ENCODE measurements at regions not wholly inside any gene's neighbourhood (a gene's known extent, or its start where the extent isn't known, plus 50 kb on each side); places are given as distances from the start of the nearest gene placed in this dataset.

DNA sequence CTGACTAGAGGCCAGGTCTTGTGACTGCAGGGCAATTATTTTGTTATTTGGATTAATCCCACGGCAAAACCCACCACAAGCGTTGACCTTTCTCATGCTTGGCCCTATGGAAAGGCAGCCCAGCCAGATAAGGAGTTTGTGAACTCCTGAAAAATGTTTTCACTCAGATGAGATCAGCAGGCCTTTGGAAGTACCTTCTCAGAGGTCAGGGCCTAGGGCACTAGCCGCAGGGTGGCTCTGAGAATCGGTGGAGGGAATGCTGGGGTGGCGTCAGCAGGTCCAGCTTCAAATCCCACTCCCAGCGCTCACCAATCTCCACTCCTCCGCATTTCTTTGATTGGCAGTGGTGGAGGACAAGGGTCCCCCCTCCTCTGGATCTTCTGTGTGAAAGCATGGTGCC is 194.4 kb downstream of the GADD45G start:
- POLR2A ChIA-PET = no interaction called here
- Histone ChIP-seq H3K4me1 (ENCODE audit: control insufficient read depth in 1 of 2, insufficient read depth in 2 of 2, low read depth in 1 of 2, low read length in 1 of 2) (peaks cover 0 to 40% of the 10 kb centered on the region in 2 experiments; a peak in 1 of 4 replicates), H2AFZ (ENCODE audit: low read depth) (no peak overlapping the region), H3K27ac (ENCODE audit: low read depth in 2 of 2, low read length in 1 of 2) (no peak overlapping the region), H3K36me3 (replicated peaks in 1 of 2; ENCODE audit: control insufficient read depth in 1 of 2, insufficient read depth in 2 of 2, low read length in 1 of 2) (no peaks in the 10 kb centered on the region), H3K27me3 (ENCODE audit: insufficient read depth) (no peaks in the 10 kb centered on the region), H3K9ac (no peak overlapping the region), H3K9me2 (no peaks in the 10 kb centered on the region), H3K4me3 (ENCODE audit: low read depth in 2 of 2, low read length in 1 of 2) (no peak overlapping the region), H3F3A (replicated peaks; ENCODE audit: insufficient read depth) (no peaks in the 10 kb centered on the region), H3K9me3 (no peaks in the 10 kb centered on the region), H3K4me2 (no peak overlapping the region), H3K79me2 (ENCODE audit: insufficient read depth) (no peaks in the 10 kb centered on the region), H4K20me1 (ENCODE audit: insufficient read depth) (no peaks in the 10 kb centered on the region)
- 42% methylated on average over 7 of the region's 7 CpGs for WGBS (ENCODE audit: low lambda C conversion rate)
- no peak for TF ChIP-seq JUND (IDR thresholded peaks at IDR 0.05)
- no peak for TF ChIP-seq EZH2phosphoT487 (IDR thresholded peaks at IDR 0.05; ENCODE audit: borderline replicate concordance, low read depth)
- TF ChIP-seq, protein P1, sequence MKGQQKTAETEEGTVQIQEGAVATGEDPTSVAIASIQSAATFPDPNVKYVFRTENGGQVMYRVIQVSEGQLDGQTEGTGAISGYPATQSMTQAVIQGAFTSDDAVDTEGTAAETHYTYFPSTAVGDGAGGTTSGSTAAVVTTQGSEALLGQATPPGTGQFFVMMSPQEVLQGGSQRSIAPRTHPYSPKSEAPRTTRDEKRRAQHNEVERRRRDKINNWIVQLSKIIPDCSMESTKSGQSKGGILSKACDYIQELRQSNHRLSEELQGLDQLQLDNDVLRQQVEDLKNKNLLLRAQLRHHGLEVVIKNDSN (IDR thresholded peaks at IDR 0.05; ENCODE audit: borderline replicate concordance, low read depth) = no peak
- TF ChIP-seq, protein P2, sequence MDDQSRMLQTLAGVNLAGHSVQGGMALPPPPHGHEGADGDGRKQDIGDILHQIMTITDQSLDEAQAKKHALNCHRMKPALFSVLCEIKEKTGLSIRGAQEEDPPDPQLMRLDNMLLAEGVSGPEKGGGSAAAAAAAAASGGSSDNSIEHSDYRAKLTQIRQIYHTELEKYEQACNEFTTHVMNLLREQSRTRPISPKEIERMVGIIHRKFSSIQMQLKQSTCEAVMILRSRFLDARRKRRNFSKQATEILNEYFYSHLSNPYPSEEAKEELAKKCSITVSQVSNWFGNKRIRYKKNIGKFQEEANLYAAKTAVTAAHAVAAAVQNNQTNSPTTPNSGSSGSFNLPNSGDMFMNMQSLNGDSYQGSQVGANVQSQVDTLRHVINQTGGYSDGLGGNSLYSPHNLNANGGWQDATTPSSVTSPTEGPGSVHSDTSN (IDR thresholded peaks at IDR 0.05) = no peak
- TF ChIP-seq FOXM1 (IDR thresholded peaks at IDR 0.05; ENCODE audit: low read depth) = no peak
- TF ChIP-seq, protein P3, sequence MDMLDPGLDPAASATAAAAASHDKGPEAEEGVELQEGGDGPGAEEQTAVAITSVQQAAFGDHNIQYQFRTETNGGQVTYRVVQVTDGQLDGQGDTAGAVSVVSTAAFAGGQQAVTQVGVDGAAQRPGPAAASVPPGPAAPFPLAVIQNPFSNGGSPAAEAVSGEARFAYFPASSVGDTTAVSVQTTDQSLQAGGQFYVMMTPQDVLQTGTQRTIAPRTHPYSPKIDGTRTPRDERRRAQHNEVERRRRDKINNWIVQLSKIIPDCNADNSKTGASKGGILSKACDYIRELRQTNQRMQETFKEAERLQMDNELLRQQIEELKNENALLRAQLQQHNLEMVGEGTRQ (IDR thresholded peaks at IDR 0.05; ENCODE audit: borderline replicate concordance, low read depth, low read length) = no peak
- TF ChIP-seq TAF1 (IDR thresholded peaks at IDR 0.05; ENCODE audit: borderline replicate concordance, low read depth, low read length) = no peak
- TF ChIP-seq RAD21 (IDR thresholded peaks at IDR 0.05; ENCODE audit: low read length) = no peak
- CTCF ChIA-PET = interaction anchor here (1.1 to 2.6 kb wide), 4 partner anchors 12 to 196 kb away, joined by 3 to 11 read pairs (median 6); no protein-coding TSS in a partner anchor
- no peak for DNase-seq

DNA sequence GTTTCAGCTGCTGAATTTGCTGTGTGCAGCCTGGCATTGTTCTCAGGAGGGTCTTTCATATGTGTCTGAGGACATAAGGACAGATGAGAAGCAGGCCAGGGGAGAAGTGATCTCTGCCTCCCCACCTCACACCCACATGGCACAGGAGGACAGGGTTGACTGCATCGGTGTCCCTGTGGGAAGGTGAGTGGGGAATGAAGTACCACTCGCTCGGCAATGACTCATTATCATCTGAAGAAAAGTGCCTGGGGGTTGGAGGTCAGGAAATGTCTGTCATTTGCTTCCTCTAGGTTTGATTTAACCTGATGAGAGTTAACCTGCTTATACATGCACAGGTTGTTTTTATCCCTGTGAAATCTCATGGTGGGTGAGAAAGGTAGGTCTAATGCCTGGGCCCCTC is 195.0 kb downstream of the GADD45G start:
- no peak overlapping the region for H3K4me3 ChIP-seq (ENCODE audit: low read depth in 2 of 2, low read length in 1 of 2)
- no peaks in the 10 kb centered on the region for H3K36me3 ChIP-seq (replicated peaks in 1 of 2; ENCODE audit: control insufficient read depth in 1 of 2, insufficient read depth in 2 of 2, low read length in 1 of 2)
- H3K79me2 ChIP-seq (ENCODE audit: insufficient read depth) = no peaks in the 10 kb centered on the region
- H3K9ac ChIP-seq = no peak overlapping the region
- H3K4me2 ChIP-seq = no peak overlapping the region
- TF ChIP-seq RFX5 (IDR thresholded peaks at IDR 0.05; ENCODE audit: low read length) = no peak
- no peak for TF ChIP-seq TEAD4 (IDR thresholded peaks at IDR 0.05; ENCODE audit: borderline replicate concordance, insufficient read depth)
- no peak for TF ChIP-seq POLR2AphosphoS5 (IDR thresholded peaks at IDR 0.05; ENCODE audit: low read depth, low read length)
- TF ChIP-seq TCF12 (IDR thresholded peaks at IDR 0.05) = no peak
- TF ChIP-seq, protein P2 (IDR thresholded peaks at IDR 0.05) = no peak
- TF ChIP-seq, protein P4, sequence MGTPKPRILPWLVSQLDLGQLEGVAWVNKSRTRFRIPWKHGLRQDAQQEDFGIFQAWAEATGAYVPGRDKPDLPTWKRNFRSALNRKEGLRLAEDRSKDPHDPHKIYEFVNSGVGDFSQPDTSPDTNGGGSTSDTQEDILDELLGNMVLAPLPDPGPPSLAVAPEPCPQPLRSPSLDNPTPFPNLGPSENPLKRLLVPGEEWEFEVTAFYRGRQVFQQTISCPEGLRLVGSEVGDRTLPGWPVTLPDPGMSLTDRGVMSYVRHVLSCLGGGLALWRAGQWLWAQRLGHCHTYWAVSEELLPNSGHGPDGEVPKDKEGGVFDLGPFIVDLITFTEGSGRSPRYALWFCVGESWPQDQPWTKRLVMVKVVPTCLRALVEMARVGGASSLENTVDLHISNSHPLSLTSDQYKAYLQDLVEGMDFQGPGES (IDR thresholded peaks at IDR 0.05; ENCODE audit: low read depth, low read length) = no peak
- no peak for TF ChIP-seq NFIC (IDR thresholded peaks at IDR 0.05; ENCODE audit: borderline replicate concordance)
- TF ChIP-seq RCOR1 (IDR thresholded peaks at IDR 0.05; ENCODE audit: low read length) = no peak
- TF ChIP-seq YY1 (IDR thresholded peaks at IDR 0.05; ENCODE audit: low read depth) = no peak
- TF ChIP-seq EZH2phosphoT487 (IDR thresholded peaks at IDR 0.05; ENCODE audit: borderline replicate concordance, low read depth) = no peak
- POLR2A ChIA-PET = no interaction called here
- H3K9me3 ChIP-seq = no peaks in the 10 kb centered on the region
- no peaks in the 10 kb centered on the region for H3K27me3 ChIP-seq (ENCODE audit: insufficient read depth)
- no peak for DNase-seq
- H3K27ac ChIP-seq (ENCODE audit: low read depth in 2 of 2, low read length in 1 of 2) = no peak overlapping the region
- no peaks in the 10 kb centered on the region for H3K9me2 ChIP-seq
- whole genome bisulfite sequencing (ENCODE audit: low lambda C conversion rate) = 35% methylated on average over 3 of the region's 3 CpGs
- H2AFZ ChIP-seq (ENCODE audit: low read depth) = no peak overlapping the region
- peaks cover 0 to 40% of the 10 kb centered on the region in 2 experiments; a peak in 1 of 4 replicates for H3K4me1 ChIP-seq (ENCODE audit: control insufficient read depth in 1 of 2, insufficient read depth in 2 of 2, low read depth in 1 of 2, low read length in 1 of 2)
- CTCF ChIA-PET = interaction anchor here (1.1 to 2.6 kb wide), 4 partner anchors 11 to 302 kb away, joined by 3 to 11 read pairs (median 6); no protein-coding TSS in a partner anchor
- no peaks in the 10 kb centered on the region for H4K20me1 ChIP-seq (ENCODE audit: insufficient read depth)
- H3F3A ChIP-seq (replicated peaks; ENCODE audit: insufficient read depth) = no peaks in the 10 kb centered on the region

All from SK-N-SH (cell line).